ENCODE measurements at regions not wholly inside any gene's neighbourhood (a gene's known extent, or its start where the extent isn't known, plus 50 kb on each side); places are given as distances from the start of the nearest gene placed in this dataset.

- TF ChIP-seq CTCF (IDR thresholded peaks at IDR 0.05), result no peak
- TF ChIP-seq POLR2AphosphoS5 (IDR thresholded peaks at IDR 0.05), result no peak
These were observed 225.2 kb upstream of the TMTC4 start for GRCh38 chr13:100899720-100900316.
